Activated T-cell treated with anti-CD3 and anti-CD28 coated beads, Interleukin-2, amount 50 U/mL, for 24 hours (primary cell): ENCODE measurements at regions not wholly inside any gene's neighbourhood (a gene's known extent, or its start where the extent isn't known, plus 50 kb on each side); places are given as distances from the start of the nearest gene placed in this dataset.

Experiments used
- DNase-seq: peaks from one replicate; pipeline ENCODE4 v3.0.0-alpha.2; 2020
- H3K27ac Mint-ChIP-seq: 2 replicates; pipeline ENCODE4 v1.8.0; 2020; ENCODE audit warnings: mild to moderate bottlenecking, mixed read lengths
- H3K27me3 Mint-ChIP-seq: 2 replicates; pipeline ENCODE4 v1.8.0; 2020; ENCODE audit warnings: mixed read lengths
- H3K36me3 Mint-ChIP-seq: 2 replicates; pipeline ENCODE4 v1.8.0; 2020; ENCODE audit warnings: low read depth, mixed read lengths
- H3K4me1 Mint-ChIP-seq: 2 replicates; pipeline ENCODE4 v1.8.0; 2020; ENCODE audit warnings: low read depth, mixed read lengths
- H3K4me3 Mint-ChIP-seq: 2 replicates; pipeline ENCODE4 v1.8.0; 2020; ENCODE audit warnings: mild to moderate bottlenecking, moderate library complexity, mixed read lengths
- H3K9me3 Mint-ChIP-seq: 2 replicates; pipeline ENCODE4 v1.8.0; 2020; ENCODE audit warnings: mixed read lengths

- Mint-ChIP-seq H3K9me3 (peaks cover 7% of the 10 kb centered on the region), H3K4me1 (no peaks in the 10 kb centered on the region), H3K27me3 (no peaks in the 10 kb centered on the region), H3K36me3 (no peaks in the 10 kb centered on the region), H3K27ac (no peak overlapping the region), H3K4me3 (no peak overlapping the region)
- no peak for DNase-seq
Measured at GRCh38 chr10:78640796-78641636, 427.8 kb upstream of the ZMIZ1 start.

- Mint-ChIP-seq H3K4me1 (no peaks in the 10 kb centered on the region), H3K27me3 (no peaks in the 10 kb centered on the region), H3K36me3 (no peaks in the 10 kb centered on the region), H3K4me3 (no peak overlapping the region), H3K27ac (no peak overlapping the region), H3K9me3 (peaks cover 7% of the 10 kb centered on the region)
- no peak for DNase-seq
Measured at GRCh38 chr10:78641693-78642092, 427.1 kb upstream of the ZMIZ1 start.

- DNase-seq = no peak
- H3K4me1 Mint-ChIP-seq = no peaks in the 10 kb centered on the region
- peaks cover 7% of the 10 kb centered on the region for H3K9me3 Mint-ChIP-seq
- H3K36me3 Mint-ChIP-seq = no peaks in the 10 kb centered on the region
- no peak overlapping the region for H3K4me3 Mint-ChIP-seq
- no peak overlapping the region for H3K27ac Mint-ChIP-seq
- no peaks in the 10 kb centered on the region for H3K27me3 Mint-ChIP-seq
Measured at GRCh38 chr10:78642269-78642816, 426.4 kb upstream of the ZMIZ1 start.

GRCh38 chr10:78643513-78643912, 425.3 kb upstream of the ZMIZ1 start:
- H3K4me3 Mint-ChIP-seq = no peak overlapping the region
- H3K27me3 Mint-ChIP-seq = no peaks in the 10 kb centered on the region
- H3K9me3 Mint-ChIP-seq = peaks cover 7% of the 10 kb centered on the region
- no peaks in the 10 kb centered on the region for H3K36me3 Mint-ChIP-seq
- no peak for DNase-seq
- H3K4me1 Mint-ChIP-seq = no peaks in the 10 kb centered on the region
- no peak overlapping the region for H3K27ac Mint-ChIP-seq

GRCh38 chr10:78644550-78644949, 424.2 kb upstream of the ZMIZ1 start:
- DNase-seq = no peak
- H3K9me3 Mint-ChIP-seq = peaks cover 7% of the 10 kb centered on the region
- H3K27ac Mint-ChIP-seq = no peak overlapping the region
- H3K27me3 Mint-ChIP-seq = peaks cover 2% of the 10 kb centered on the region
- H3K4me3 Mint-ChIP-seq = no peak overlapping the region
- no peaks in the 10 kb centered on the region for H3K4me1 Mint-ChIP-seq
- H3K36me3 Mint-ChIP-seq = no peaks in the 10 kb centered on the region

GRCh38 chr10:78645169-78645686, 423.5 kb upstream of the ZMIZ1 start:
- Mint-ChIP-seq H3K27ac (no peak overlapping the region), H3K4me1 (no peaks in the 10 kb centered on the region), H3K4me3 (no peak overlapping the region), H3K27me3 (peaks cover 5% of the 10 kb centered on the region), H3K9me3 (peaks cover 7% of the 10 kb centered on the region), H3K36me3 (no peaks in the 10 kb centered on the region)
- no peak for DNase-seq

- no peak for DNase-seq
- H3K27me3 Mint-ChIP-seq = peaks cover 5% of the 10 kb centered on the region
- H3K27ac Mint-ChIP-seq = no peak overlapping the region
- no peak overlapping the region for H3K4me3 Mint-ChIP-seq
- no peaks in the 10 kb centered on the region for H3K36me3 Mint-ChIP-seq
- peaks cover 7% of the 10 kb centered on the region for H3K9me3 Mint-ChIP-seq
- no peaks in the 10 kb centered on the region for H3K4me1 Mint-ChIP-seq
Measured at GRCh38 chr10:78645975-78646374, 422.8 kb upstream of the ZMIZ1 start.

- no peaks in the 10 kb centered on the region for H3K36me3 Mint-ChIP-seq
- peaks cover 7% of the 10 kb centered on the region for H3K9me3 Mint-ChIP-seq
- H3K4me3 Mint-ChIP-seq = no peak overlapping the region
- no peak for DNase-seq
- peaks cover 17% of the 10 kb centered on the region for H3K27me3 Mint-ChIP-seq
- no peaks in the 10 kb centered on the region for H3K4me1 Mint-ChIP-seq
- no peak overlapping the region for H3K27ac Mint-ChIP-seq
Measured at GRCh38 chr10:78648256-78648860, 420.4 kb upstream of the ZMIZ1 start.

- no peak overlapping the region for H3K27ac Mint-ChIP-seq
- DNase-seq = no peak
- no peaks in the 10 kb centered on the region for H3K36me3 Mint-ChIP-seq
- H3K9me3 Mint-ChIP-seq = peaks cover 7% of the 10 kb centered on the region
- H3K4me3 Mint-ChIP-seq = no peak overlapping the region
- H3K27me3 Mint-ChIP-seq = peaks cover 21% of the 10 kb centered on the region
- no peaks in the 10 kb centered on the region for H3K4me1 Mint-ChIP-seq
Measured at GRCh38 chr10:78649429-78649828, 419.3 kb upstream of the ZMIZ1 start.

GRCh38 chr10:78650122-78650521, 418.6 kb upstream of the ZMIZ1 start:
- Mint-ChIP-seq H3K27me3 (peaks cover 21% of the 10 kb centered on the region), H3K4me1 (no peaks in the 10 kb centered on the region), H3K27ac (no peak overlapping the region), H3K4me3 (no peak overlapping the region), H3K9me3 (peaks cover under 1% of the 10 kb centered on the region), H3K36me3 (no peaks in the 10 kb centered on the region)
- DNase-seq = no peak

- Mint-ChIP-seq H3K27me3 (peaks cover 21% of the 10 kb centered on the region), H3K27ac (no peak overlapping the region)
Measured at GRCh38 chr10:78651287-78651686, 417.5 kb upstream of the ZMIZ1 start.

GRCh38 chr10:78653555-78653954, 415.2 kb upstream of the ZMIZ1 start:
- peaks cover 27% of the 10 kb centered on the region for H3K27me3 Mint-ChIP-seq
- no peaks in the 10 kb centered on the region for H3K9me3 Mint-ChIP-seq
- no peaks in the 10 kb centered on the region for H3K36me3 Mint-ChIP-seq
- DNase-seq = no peak
- H3K4me1 Mint-ChIP-seq = no peaks in the 10 kb centered on the region
- H3K4me3 Mint-ChIP-seq = no peak overlapping the region
- no peak overlapping the region for H3K27ac Mint-ChIP-seq

More at GRCh38 chr10:78651287-78651686, 417.5 kb upstream of the ZMIZ1 start:
- Mint-ChIP-seq H3K9me3 (no peaks in the 10 kb centered on the region), H3K36me3 (no peaks in the 10 kb centered on the region), H3K4me1 (no peaks in the 10 kb centered on the region), H3K4me3 (no peak overlapping the region)
- no peak for DNase-seq

GRCh38 chr10:78654047-78654590, 414.6 kb upstream of the ZMIZ1 start:
- H3K9me3 Mint-ChIP-seq = no peaks in the 10 kb centered on the region
- DNase-seq = no peak
- peaks cover 28% of the 10 kb centered on the region for H3K27me3 Mint-ChIP-seq
- no peaks in the 10 kb centered on the region for H3K36me3 Mint-ChIP-seq
- no peaks in the 10 kb centered on the region for H3K4me1 Mint-ChIP-seq
- H3K27ac Mint-ChIP-seq = no peak overlapping the region
- H3K4me3 Mint-ChIP-seq = no peak overlapping the region

- no peaks in the 10 kb centered on the region for H3K36me3 Mint-ChIP-seq
- H3K27me3 Mint-ChIP-seq = peaks cover 24% of the 10 kb centered on the region
- no peaks in the 10 kb centered on the region for H3K4me1 Mint-ChIP-seq
- no peak for DNase-seq
- H3K27ac Mint-ChIP-seq = no peak overlapping the region
- no peak overlapping the region for H3K4me3 Mint-ChIP-seq
- no peaks in the 10 kb centered on the region for H3K9me3 Mint-ChIP-seq
Measured at GRCh38 chr10:78655979-78656378, 412.8 kb upstream of the ZMIZ1 start.
